ENCODE measurements at regions not wholly inside any gene's neighbourhood (a gene's known extent, or its start where the extent isn't known, plus 50 kb on each side); places are given as distances from the start of the nearest gene placed in this dataset.

DNA sequence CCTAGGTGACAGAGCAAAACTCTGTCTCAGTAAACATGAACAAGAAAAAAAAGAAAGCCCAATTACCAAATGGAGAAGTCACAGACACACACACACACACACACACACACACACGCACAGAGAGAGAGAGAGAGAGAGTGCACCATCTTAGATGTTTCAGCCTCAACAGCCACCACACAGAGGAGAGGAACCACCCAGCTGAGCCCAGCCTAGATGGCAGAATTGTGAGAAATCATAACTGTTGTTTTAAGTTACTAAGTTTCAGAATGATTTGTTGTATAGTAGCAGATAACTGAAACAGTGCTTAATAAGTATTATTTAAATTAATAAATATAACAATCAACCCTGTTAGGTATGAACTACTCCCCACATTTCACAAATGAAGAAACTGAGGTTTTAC is 321.2 kb downstream of the ZNF621 start:
- TF ChIP-seq, protein P1, sequence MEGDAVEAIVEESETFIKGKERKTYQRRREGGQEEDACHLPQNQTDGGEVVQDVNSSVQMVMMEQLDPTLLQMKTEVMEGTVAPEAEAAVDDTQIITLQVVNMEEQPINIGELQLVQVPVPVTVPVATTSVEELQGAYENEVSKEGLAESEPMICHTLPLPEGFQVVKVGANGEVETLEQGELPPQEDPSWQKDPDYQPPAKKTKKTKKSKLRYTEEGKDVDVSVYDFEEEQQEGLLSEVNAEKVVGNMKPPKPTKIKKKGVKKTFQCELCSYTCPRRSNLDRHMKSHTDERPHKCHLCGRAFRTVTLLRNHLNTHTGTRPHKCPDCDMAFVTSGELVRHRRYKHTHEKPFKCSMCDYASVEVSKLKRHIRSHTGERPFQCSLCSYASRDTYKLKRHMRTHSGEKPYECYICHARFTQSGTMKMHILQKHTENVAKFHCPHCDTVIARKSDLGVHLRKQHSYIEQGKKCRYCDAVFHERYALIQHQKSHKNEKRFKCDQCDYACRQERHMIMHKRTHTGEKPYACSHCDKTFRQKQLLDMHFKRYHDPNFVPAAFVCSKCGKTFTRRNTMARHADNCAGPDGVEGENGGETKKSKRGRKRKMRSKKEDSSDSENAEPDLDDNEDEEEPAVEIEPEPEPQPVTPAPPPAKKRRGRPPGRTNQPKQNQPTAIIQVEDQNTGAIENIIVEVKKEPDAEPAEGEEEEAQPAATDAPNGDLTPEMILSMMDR (IDR thresholded peaks at IDR 0.05; ENCODE audit: insufficient read depth, low read length): no peak
- TF ChIP-seq GABPA (IDR thresholded peaks at IDR 0.05; ENCODE audit: low read depth) (no peak), SPI1 (IDR thresholded peaks at IDR 0.05; ENCODE audit: borderline replicate concordance, low read depth) (no peak)
- TF ChIP-seq, protein P2, sequence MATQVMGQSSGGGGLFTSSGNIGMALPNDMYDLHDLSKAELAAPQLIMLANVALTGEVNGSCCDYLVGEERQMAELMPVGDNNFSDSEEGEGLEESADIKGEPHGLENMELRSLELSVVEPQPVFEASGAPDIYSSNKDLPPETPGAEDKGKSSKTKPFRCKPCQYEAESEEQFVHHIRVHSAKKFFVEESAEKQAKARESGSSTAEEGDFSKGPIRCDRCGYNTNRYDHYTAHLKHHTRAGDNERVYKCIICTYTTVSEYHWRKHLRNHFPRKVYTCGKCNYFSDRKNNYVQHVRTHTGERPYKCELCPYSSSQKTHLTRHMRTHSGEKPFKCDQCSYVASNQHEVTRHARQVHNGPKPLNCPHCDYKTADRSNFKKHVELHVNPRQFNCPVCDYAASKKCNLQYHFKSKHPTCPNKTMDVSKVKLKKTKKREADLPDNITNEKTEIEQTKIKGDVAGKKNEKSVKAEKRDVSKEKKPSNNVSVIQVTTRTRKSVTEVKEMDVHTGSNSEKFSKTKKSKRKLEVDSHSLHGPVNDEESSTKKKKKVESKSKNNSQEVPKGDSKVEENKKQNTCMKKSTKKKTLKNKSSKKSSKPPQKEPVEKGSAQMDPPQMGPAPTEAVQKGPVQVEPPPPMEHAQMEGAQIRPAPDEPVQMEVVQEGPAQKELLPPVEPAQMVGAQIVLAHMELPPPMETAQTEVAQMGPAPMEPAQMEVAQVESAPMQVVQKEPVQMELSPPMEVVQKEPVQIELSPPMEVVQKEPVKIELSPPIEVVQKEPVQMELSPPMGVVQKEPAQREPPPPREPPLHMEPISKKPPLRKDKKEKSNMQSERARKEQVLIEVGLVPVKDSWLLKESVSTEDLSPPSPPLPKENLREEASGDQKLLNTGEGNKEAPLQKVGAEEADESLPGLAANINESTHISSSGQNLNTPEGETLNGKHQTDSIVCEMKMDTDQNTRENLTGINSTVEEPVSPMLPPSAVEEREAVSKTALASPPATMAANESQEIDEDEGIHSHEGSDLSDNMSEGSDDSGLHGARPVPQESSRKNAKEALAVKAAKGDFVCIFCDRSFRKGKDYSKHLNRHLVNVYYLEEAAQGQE (IDR thresholded peaks at IDR 0.05; ENCODE audit: insufficient replicate concordance, low read depth): no peak
